HepG2 (cell line): ENCODE measurements at regions not wholly inside any gene's neighbourhood (a gene's known extent, or its start where the extent isn't known, plus 50 kb on each side); places are given as distances from the start of the nearest gene placed in this dataset.

Experiments
- ATAC-seq: fragments of 200-7000 bp; cut with Tn5 transposase; 3 replicates; pipeline ENCODE4 v1.9.1; 2020; ENCODE audit warnings: mild to moderate bottlenecking, moderate library complexity
- BruUV-seq: library from RNA; stranded (reverse); fragments of 400-500 nt; replicated peaks from 2 replicates; lab custom pipeline; 2021; lab: Mats Ljungman, UMichigan
- CTCF ChIA-PET: fragments of 300-600 bp; formaldehyde crosslinking; extraction: SDS; loops from one replicate; lab custom pipeline; 2021; ENCODE audit warnings: low total read pairs, inconsistent platforms, low intra/inter-chr PET ratio; lab: Yijun Ruan, JAX
- POLR2A ChIA-PET: fragments of 350-600 bp; sonication (Branson Sonifier 250); formaldehyde crosslinking; loops from one replicate; lab custom pipeline; 2020; ENCODE audit warnings: antibody characterized with exemption, inconsistent platforms; lab: Yijun Ruan, JAX
- DNase-seq: peaks from one replicate; pipeline ENCODE4 v3.0.0-alpha.2; 2015; ENCODE audit warnings: low spot score
- FAIRE-seq: peaks from 3 replicates; lab custom pipeline; 2011; peaks lifted over from hg19 to GRCh38; lab: Jason Lieb, UNC
- H2AFZ ChIP-seq: one replicate; pipeline ENCODE4 v1.6.1; 2011; ENCODE audit warnings: low read length, inconsistent platforms
- H3K27ac ChIP-seq: fragments of 300-600 bp; 3 replicates; pipeline ENCODE4 v1.8.0; 2011; ENCODE audit warnings: mixed run types, mild to moderate bottlenecking, mixed read lengths, low read length, inconsistent platforms; ENCODE audit not compliant: insufficient read depth; ENCODE audit errors: extremely low read length
- H3K27me3 ChIP-seq, 2 experiments: fragments of 200-600 bp in 1 of 2; 2 replicates in 1 of 2; 3 replicates in 1 of 2; pipeline versions ENCODE4 v1.6.0 to v1.8.0; 2011; ENCODE audit warnings: low read length in 2 of 2, mild to moderate bottlenecking in 2 of 2, moderate library complexity in 2 of 2, inconsistent platforms in 1 of 2; ENCODE audit not compliant: insufficient read depth in 2 of 2, control insufficient read depth in 1 of 2
- H3K36me3 ChIP-seq, 2 experiments: fragments of 200-600 bp in 1 of 2; replicated peaks in 1 of 2; 2 replicates in 1 of 2; 3 replicates in 1 of 2; pipeline versions ENCODE4 v1.5.1 to v1.8.0; 2011; ENCODE audit warnings: low read length in 2 of 2, inconsistent platforms in 1 of 2; ENCODE audit not compliant: insufficient read depth in 2 of 2, control insufficient read depth in 1 of 2
- H3K4me1 ChIP-seq: 2 replicates; pipeline ENCODE4 v1.5.1; 2012; ENCODE audit warnings: low read length, inconsistent platforms; ENCODE audit not compliant: insufficient read depth
- H3K4me2 ChIP-seq: 2 replicates; pipeline ENCODE4 v1.6.0; 2011; ENCODE audit warnings: low read depth, low read length, inconsistent platforms
- H3K4me3 ChIP-seq, 3 experiments: fragments of 200-600 bp in 1 of 3; sonication (generic), shearing (Covaris generic) in 1 of 3; replicated peaks in 1 of 3; 2 replicates each; pipeline ENCODE4 v1.5.1; 2011 to 2016; ENCODE audit warnings: low read length in 3 of 3, inconsistent platforms in 2 of 3, low read depth in 2 of 3, mild to moderate bottlenecking in 2 of 3, control low read depth in 1 of 3, mixed read lengths in 1 of 3; ENCODE audit not compliant: insufficient read depth in 1 of 3
- H3K79me2 ChIP-seq: one replicate; pipeline ENCODE4 v1.6.1; 2011; ENCODE audit warnings: low read length, inconsistent platforms; ENCODE audit not compliant: insufficient read depth
- H3K9ac ChIP-seq: 2 replicates; pipeline ENCODE4 v1.6.0; 2011; ENCODE audit warnings: mild to moderate bottlenecking, low read depth, low read length, inconsistent platforms; ENCODE audit not compliant: insufficient read depth
- H3K9me3 ChIP-seq: 2 replicates; pipeline ENCODE4 v1.5.1; 2012; ENCODE audit warnings: mild to moderate bottlenecking, low read length
- H4K20me1 ChIP-seq: 2 replicates; pipeline ENCODE4 v1.6.0; 2011; ENCODE audit warnings: inconsistent platforms, mild to moderate bottlenecking, low read length, moderate library complexity; ENCODE audit not compliant: insufficient read depth
- BATF2 ChIP-seq: sonication (generic); formaldehyde crosslinking; IDR thresholded peaks from 2 replicates; pipeline ENCODE4 v1.8.0; 2022; ENCODE audit warnings: mild to moderate bottlenecking, missing genetic modification reagents, moderate library complexity
- HES4 ChIP-seq: sonication (generic); formaldehyde crosslinking; IDR thresholded peaks from 2 replicates; pipeline ENCODE4 v1.9.0; 2021; ENCODE audit warnings: mild to moderate bottlenecking, missing genetic modification reagents, borderline replicate concordance
- NFE2 ChIP-seq: sonication (generic); formaldehyde crosslinking; IDR thresholded peaks from 2 replicates; pipeline ENCODE4 v1.4.0; 2020; ENCODE audit warnings: missing genetic modification reagents
- TFE3 ChIP-seq: IDR thresholded peaks from 2 replicates; pipeline ENCODE4 v1.6.1; 2016
- XRCC5 ChIP-seq: fragments of 200-400 bp; formaldehyde crosslinking; optimal IDR thresholded peaks from 2 replicates; pipeline ENCODE3; 2017; ENCODE audit warnings: mild to moderate bottlenecking, low read length
- ZMYM2 ChIP-seq: sonication (generic); formaldehyde crosslinking; IDR thresholded peaks from 2 replicates; pipeline ENCODE4 v1.8.0; 2022; ENCODE audit warnings: mild to moderate bottlenecking, missing genetic modification reagents
- ZNF260 ChIP-seq: sonication (generic); formaldehyde crosslinking; IDR thresholded peaks from 2 replicates; pipeline ENCODE4 v1.4.0; 2020; ENCODE audit warnings: missing genetic modification reagents, low read depth, mild to moderate bottlenecking, borderline replicate concordance
- ZNF609 ChIP-seq: sonication (generic); formaldehyde crosslinking; IDR thresholded peaks from 2 replicates; pipeline ENCODE4 v1.4.0; 2020; ENCODE audit warnings: mild to moderate bottlenecking, missing genetic modification reagents, borderline replicate concordance
- WGBS: methylation state at CpG from one replicate; pipeline ENCODE4 v1.1.6; 2017; ENCODE audit warnings: low lambda C conversion rate; 5-methylcytosine and 5-hydroxymethylcytosine counted together
- in situ Hi-C: cut with HindIII; loops from 2 replicates; pipeline ENCODE4 v1.10.0; 2017; ENCODE audit warnings: low pct_unique_long_range_greater_than_20kb; ENCODE audit not compliant: extremely low pct_ligation_motif_present
- intact Hi-C: fragments of 100-400 bp; cut with micrococcal nuclease; formaldehyde crosslinking; loops from one replicate; pipeline ENCODE4 v1.10.0; 2022; ENCODE audit not compliant: unreplicated experiment
- TF ChIP-seq, protein P1 (sequence below): sonication (generic); formaldehyde crosslinking; IDR thresholded peaks from 2 replicates; pipeline ENCODE4 v1.5.0; 2020; ENCODE audit warnings: mild to moderate bottlenecking, missing genetic modification reagents, moderate library complexity
- TF ChIP-seq, protein P2 (sequence below): sonication (generic); formaldehyde crosslinking; IDR thresholded peaks from 2 replicates; pipeline ENCODE4 v1.5.0; 2020; ENCODE audit warnings: missing genetic modification reagents, mild to moderate bottlenecking, borderline replicate concordance

GRCh38 chr13:91036886-91037285 is 310.6 kb upstream of the MIR17HG start:
- BruUV-seq = no TSS peak
- ATAC-seq = no peak
- Histone ChIP-seq H3K9me3 (no peaks in the 10 kb centered on the region), H3K27me3 (no peaks in the 10 kb centered on the region), H3K4me1 (no peaks in the 10 kb centered on the region)
- TF ChIP-seq ZNF609 (CRISPR knock-in tag) (no peak), NFE2 (CRISPR knock-in tag) (no peak), ZNF260 (no peak), XRCC5 (no peak), ZMYM2 (CRISPR knock-in tag) (no peak), HES4 (no peak), BATF2 (CRISPR knock-in tag) (no peak), TFE3 (no peak)
- TF ChIP-seq, protein P1, sequence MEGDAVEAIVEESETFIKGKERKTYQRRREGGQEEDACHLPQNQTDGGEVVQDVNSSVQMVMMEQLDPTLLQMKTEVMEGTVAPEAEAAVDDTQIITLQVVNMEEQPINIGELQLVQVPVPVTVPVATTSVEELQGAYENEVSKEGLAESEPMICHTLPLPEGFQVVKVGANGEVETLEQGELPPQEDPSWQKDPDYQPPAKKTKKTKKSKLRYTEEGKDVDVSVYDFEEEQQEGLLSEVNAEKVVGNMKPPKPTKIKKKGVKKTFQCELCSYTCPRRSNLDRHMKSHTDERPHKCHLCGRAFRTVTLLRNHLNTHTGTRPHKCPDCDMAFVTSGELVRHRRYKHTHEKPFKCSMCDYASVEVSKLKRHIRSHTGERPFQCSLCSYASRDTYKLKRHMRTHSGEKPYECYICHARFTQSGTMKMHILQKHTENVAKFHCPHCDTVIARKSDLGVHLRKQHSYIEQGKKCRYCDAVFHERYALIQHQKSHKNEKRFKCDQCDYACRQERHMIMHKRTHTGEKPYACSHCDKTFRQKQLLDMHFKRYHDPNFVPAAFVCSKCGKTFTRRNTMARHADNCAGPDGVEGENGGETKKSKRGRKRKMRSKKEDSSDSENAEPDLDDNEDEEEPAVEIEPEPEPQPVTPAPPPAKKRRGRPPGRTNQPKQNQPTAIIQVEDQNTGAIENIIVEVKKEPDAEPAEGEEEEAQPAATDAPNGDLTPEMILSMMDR (CRISPR knock-in tag) = no peak
- TF ChIP-seq, protein P2, sequence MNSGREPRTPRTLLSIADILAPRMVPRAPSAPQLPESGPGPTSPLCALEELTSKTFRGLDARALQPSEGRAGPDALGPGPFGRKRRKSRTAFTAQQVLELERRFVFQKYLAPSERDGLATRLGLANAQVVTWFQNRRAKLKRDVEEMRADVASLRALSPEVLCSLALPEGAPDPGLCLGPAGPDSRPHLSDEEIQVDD = no peak
- TF ChIP-seq, all 625 proteins: peak for 0
- Histone ChIP-seq H4K20me1 (no peaks in the 10 kb centered on the region), H3K36me3 (no peaks in the 10 kb centered on the region), H3K4me3 (no peak overlapping the region), H3K4me2 (no peak overlapping the region), H2AFZ (no peak overlapping the region), H3K9ac (no peak overlapping the region), H3K79me2 (no peaks in the 10 kb centered on the region), H3K27ac (no peak overlapping the region)
- intact Hi-C loops = no loop called here
- DNase-seq (no peak), FAIRE-seq (no peak)
- POLR2A ChIA-PET = no interaction called here
- WGBS = 1% methylated on average over 3 of the region's 3 CpGs
- in situ Hi-C loops = no loop called here
- CTCF ChIA-PET = no interaction called here
